Neural cell (in vitro differentiated cells): ENCODE measurements at regions not wholly inside any gene's neighbourhood (a gene's known extent, or its start where the extent isn't known, plus 50 kb on each side); places are given as distances from the start of the nearest gene placed in this dataset.

Experiments used
- H2AFZ ChIP-seq: fragments of 200-600, 300-800 bp; sonication (generic), shearing (Covaris generic); 2 replicates; pipeline ENCODE4 v1.6.0; 2014; ENCODE audit warnings: low read depth, mild to moderate bottlenecking, antibody characterized with exemption, low read length, moderate library complexity
- H3F3A ChIP-seq: fragments of 200-600 bp; shearing (Covaris generic); 2 replicates; pipeline ENCODE4 v1.6.1; 2016; ENCODE audit warnings: mild to moderate bottlenecking, moderate library complexity, mixed read lengths, antibody characterized with exemption, low read length; ENCODE audit not compliant: insufficient read depth, poor library complexity, severe bottlenecking
- H3K27ac ChIP-seq: fragments of 200-600, 300-800 bp; sonication (generic), shearing (Covaris generic); 2 replicates; pipeline ENCODE4 v1.5.1; 2014; ENCODE audit warnings: mild to moderate bottlenecking, low read length, moderate library complexity
- H3K27me3 ChIP-seq: fragments of 300-800, 200-600 bp; sonication (generic), shearing (Covaris generic); 2 replicates; pipeline ENCODE4 v1.6.0; 2014; ENCODE audit warnings: mild to moderate bottlenecking, low read depth, low read length, moderate library complexity; ENCODE audit not compliant: insufficient read depth
- H3K36me3 ChIP-seq: fragments of 300-800, 200-600 bp; sonication (generic), shearing (Covaris generic); 2 replicates; pipeline ENCODE4 v1.5.1; 2014; ENCODE audit warnings: mild to moderate bottlenecking, antibody characterized with exemption, low read length, moderate library complexity; ENCODE audit not compliant: insufficient read depth
- H3K4me2 ChIP-seq: fragments of 300-800, 200-600 bp; sonication (generic), shearing (Covaris generic); 2 replicates; pipeline ENCODE4 v1.6.0; 2014; ENCODE audit warnings: mild to moderate bottlenecking, low read length
- H3K4me3 ChIP-seq: fragments of 300-800, 200-600 bp; sonication (generic), shearing (Covaris generic); 2 replicates; pipeline ENCODE4 v1.5.1; 2014; ENCODE audit warnings: mild to moderate bottlenecking, low read length, moderate library complexity
- H3K79me2 ChIP-seq: fragments of 200-600 bp; shearing (Covaris generic); replicated peaks from 2 replicates; pipeline ENCODE4 v1.6.0; 2014; ENCODE audit warnings: mild to moderate bottlenecking, low read length, moderate library complexity; ENCODE audit not compliant: insufficient read depth
- H3K9ac ChIP-seq: fragments of 300-800, 200-600 bp; sonication (generic), shearing (Covaris generic); 2 replicates; pipeline ENCODE4 v1.6.1; 2016; ENCODE audit warnings: mild to moderate bottlenecking, low read length, mixed read lengths
- H3K9me2 ChIP-seq: fragments of 200-600 bp; shearing (Covaris generic); 2 replicates; pipeline ENCODE4 v1.6.1; 2016; ENCODE audit warnings: mild to moderate bottlenecking, low read length, mixed read lengths; ENCODE audit not compliant: insufficient read depth
- H3K9me3 ChIP-seq: fragments of 200-600, 300-800 bp; sonication (generic), shearing (Covaris generic); 2 replicates; pipeline ENCODE4 v1.6.1; 2016; ENCODE audit warnings: mild to moderate bottlenecking, mixed run types, low read length, moderate library complexity, mixed read lengths
- H4K20me1 ChIP-seq: fragments of 200-600 bp; shearing (Covaris generic); 2 replicates; pipeline ENCODE4 v1.6.1; 2016; ENCODE audit warnings: mild to moderate bottlenecking, mixed run types; ENCODE audit not compliant: insufficient read depth
- EP300 ChIP-seq: fragments of 450-650 bp; conservative IDR thresholded peaks from 2 replicates; pipeline ENCODE4 v1.6.1; 2014; ENCODE audit warnings: antibody characterized with exemption, mild to moderate bottlenecking, moderate library complexity; ENCODE audit not compliant: poor library complexity, severe bottlenecking
- EZH2 ChIP-seq: fragments of 200-600, 300-800 bp; shearing (Covaris generic), sonication (generic); IDR thresholded peaks from 2 replicates; pipeline ENCODE4 v1.6.1; 2014; ENCODE audit warnings: antibody characterized with exemption, low read length, borderline replicate concordance, mild to moderate bottlenecking; ENCODE audit not compliant: insufficient read depth, poor library complexity, severe bottlenecking
- MXI1 ChIP-seq: fragments of 450-650 bp; conservative IDR thresholded peaks from 2 replicates; pipeline ENCODE4 v1.6.1; 2014; ENCODE audit warnings: antibody characterized with exemption, mild to moderate bottlenecking; ENCODE audit not compliant: poor library complexity, severe bottlenecking
- POLR2AphosphoS5 ChIP-seq: IDR thresholded peaks from 2 replicates; pipeline ENCODE4 v1.6.1; 2012
- RAD21 ChIP-seq: fragments of 450-650 bp; conservative IDR thresholded peaks from 2 replicates; pipeline ENCODE4 v1.6.1; 2014; ENCODE audit warnings: antibody characterized with exemption, mild to moderate bottlenecking, moderate library complexity
- SMC3 ChIP-seq: fragments of 450-650 bp; conservative IDR thresholded peaks from 2 replicates; pipeline ENCODE4 v1.6.1; 2014; ENCODE audit warnings: antibody characterized with exemption, mild to moderate bottlenecking, moderate library complexity; ENCODE audit not compliant: poor library complexity
- TAF1 ChIP-seq: IDR thresholded peaks from 2 replicates; pipeline ENCODE4 v1.6.1; 2012; ENCODE audit warnings: low read depth
- TF ChIP-seq, protein P1 (sequence below): IDR thresholded peaks from 2 replicates; pipeline ENCODE4 v1.6.1; 2012; ENCODE audit warnings: borderline replicate concordance
- TF ChIP-seq, protein P2 (sequence below): fragments of 450-650 bp; IDR thresholded peaks from 2 replicates; pipeline ENCODE4 v1.5.1; 2014; ENCODE audit warnings: antibody characterized with exemption, mild to moderate bottlenecking, moderate library complexity; ENCODE audit not compliant: poor library complexity, severe bottlenecking

DNA sequence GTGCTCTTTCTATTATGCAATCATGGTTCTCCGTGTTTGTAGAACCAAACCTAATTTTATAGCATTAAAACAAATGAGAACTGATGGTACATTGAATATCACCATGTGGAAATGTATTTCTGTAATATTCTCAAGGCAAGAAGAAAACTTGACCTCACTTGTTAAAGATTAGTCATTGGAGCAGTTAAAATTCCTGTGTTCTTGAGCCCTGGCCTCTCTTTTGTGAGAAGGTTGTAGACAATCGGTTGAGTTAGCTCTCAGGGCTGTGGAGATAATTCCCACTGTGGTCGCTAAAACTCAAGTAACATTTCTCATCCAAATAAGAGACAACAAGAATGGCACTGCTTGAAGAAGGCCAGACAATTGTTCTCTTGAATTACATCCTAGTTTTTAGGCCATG is 216.0 kb upstream of the KLF4 start:
- Histone ChIP-seq H3K27ac (no peak overlapping the region), H3K27me3 (no peaks in the 10 kb centered on the region), H3K9me2 (no peaks in the 10 kb centered on the region), H3K9me3 (no peaks in the 10 kb centered on the region), H3K9ac (no peak overlapping the region), H2AFZ (no peak overlapping the region), H3K36me3 (no peaks in the 10 kb centered on the region), H3K4me2 (no peak overlapping the region), H3K79me2 (no peaks in the 10 kb centered on the region), H4K20me1 (no peaks in the 10 kb centered on the region), H3F3A (no peaks in the 10 kb centered on the region), H3K4me3 (no peak overlapping the region)
- TF ChIP-seq TAF1 (no peak), SMC3 (no peak), POLR2AphosphoS5 (no peak), EZH2 (no peak), MXI1 (no peak), RAD21 (no peak), EP300 (no peak)
- TF ChIP-seq, protein P1, sequence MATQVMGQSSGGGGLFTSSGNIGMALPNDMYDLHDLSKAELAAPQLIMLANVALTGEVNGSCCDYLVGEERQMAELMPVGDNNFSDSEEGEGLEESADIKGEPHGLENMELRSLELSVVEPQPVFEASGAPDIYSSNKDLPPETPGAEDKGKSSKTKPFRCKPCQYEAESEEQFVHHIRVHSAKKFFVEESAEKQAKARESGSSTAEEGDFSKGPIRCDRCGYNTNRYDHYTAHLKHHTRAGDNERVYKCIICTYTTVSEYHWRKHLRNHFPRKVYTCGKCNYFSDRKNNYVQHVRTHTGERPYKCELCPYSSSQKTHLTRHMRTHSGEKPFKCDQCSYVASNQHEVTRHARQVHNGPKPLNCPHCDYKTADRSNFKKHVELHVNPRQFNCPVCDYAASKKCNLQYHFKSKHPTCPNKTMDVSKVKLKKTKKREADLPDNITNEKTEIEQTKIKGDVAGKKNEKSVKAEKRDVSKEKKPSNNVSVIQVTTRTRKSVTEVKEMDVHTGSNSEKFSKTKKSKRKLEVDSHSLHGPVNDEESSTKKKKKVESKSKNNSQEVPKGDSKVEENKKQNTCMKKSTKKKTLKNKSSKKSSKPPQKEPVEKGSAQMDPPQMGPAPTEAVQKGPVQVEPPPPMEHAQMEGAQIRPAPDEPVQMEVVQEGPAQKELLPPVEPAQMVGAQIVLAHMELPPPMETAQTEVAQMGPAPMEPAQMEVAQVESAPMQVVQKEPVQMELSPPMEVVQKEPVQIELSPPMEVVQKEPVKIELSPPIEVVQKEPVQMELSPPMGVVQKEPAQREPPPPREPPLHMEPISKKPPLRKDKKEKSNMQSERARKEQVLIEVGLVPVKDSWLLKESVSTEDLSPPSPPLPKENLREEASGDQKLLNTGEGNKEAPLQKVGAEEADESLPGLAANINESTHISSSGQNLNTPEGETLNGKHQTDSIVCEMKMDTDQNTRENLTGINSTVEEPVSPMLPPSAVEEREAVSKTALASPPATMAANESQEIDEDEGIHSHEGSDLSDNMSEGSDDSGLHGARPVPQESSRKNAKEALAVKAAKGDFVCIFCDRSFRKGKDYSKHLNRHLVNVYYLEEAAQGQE: no peak
- TF ChIP-seq, protein P2, sequence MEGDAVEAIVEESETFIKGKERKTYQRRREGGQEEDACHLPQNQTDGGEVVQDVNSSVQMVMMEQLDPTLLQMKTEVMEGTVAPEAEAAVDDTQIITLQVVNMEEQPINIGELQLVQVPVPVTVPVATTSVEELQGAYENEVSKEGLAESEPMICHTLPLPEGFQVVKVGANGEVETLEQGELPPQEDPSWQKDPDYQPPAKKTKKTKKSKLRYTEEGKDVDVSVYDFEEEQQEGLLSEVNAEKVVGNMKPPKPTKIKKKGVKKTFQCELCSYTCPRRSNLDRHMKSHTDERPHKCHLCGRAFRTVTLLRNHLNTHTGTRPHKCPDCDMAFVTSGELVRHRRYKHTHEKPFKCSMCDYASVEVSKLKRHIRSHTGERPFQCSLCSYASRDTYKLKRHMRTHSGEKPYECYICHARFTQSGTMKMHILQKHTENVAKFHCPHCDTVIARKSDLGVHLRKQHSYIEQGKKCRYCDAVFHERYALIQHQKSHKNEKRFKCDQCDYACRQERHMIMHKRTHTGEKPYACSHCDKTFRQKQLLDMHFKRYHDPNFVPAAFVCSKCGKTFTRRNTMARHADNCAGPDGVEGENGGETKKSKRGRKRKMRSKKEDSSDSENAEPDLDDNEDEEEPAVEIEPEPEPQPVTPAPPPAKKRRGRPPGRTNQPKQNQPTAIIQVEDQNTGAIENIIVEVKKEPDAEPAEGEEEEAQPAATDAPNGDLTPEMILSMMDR: no peak

DNA sequence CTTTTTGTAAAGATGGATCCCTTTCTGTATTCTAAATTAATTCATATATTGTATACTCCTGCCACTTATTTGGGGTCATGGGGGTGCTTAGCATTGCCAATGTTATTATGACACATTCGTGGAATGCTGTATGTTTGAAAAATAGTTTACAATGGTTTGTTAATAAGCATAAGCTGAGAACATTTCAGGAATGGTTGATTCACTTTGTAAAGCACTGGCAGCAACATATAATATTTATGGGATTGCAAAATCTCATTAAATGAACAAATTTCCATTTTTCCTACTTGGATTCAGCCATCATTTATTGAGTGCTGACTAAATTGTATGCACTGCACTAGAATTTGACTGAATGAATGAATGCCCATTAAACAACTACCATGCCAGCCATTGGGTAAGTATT is 215.2 kb upstream of the KLF4 start:
- TF ChIP-seq, protein P2: no peak
- no peak for TF ChIP-seq TAF1
- no peak for TF ChIP-seq EZH2
- no peak for TF ChIP-seq POLR2AphosphoS5
- no peak for TF ChIP-seq MXI1
- TF ChIP-seq, protein P1: no peak
- TF ChIP-seq RAD21: no peak
- no peak for TF ChIP-seq SMC3
- no peak for TF ChIP-seq EP300
- H3K79me2 ChIP-seq: no peaks in the 10 kb centered on the region
- H4K20me1 ChIP-seq: no peaks in the 10 kb centered on the region
- H3K27ac ChIP-seq: no peak overlapping the region
- H3K9ac ChIP-seq: no peak overlapping the region
- no peaks in the 10 kb centered on the region for H3F3A ChIP-seq
- no peaks in the 10 kb centered on the region for H3K9me2 ChIP-seq
- H2AFZ ChIP-seq: no peak overlapping the region
- H3K27me3 ChIP-seq: no peaks in the 10 kb centered on the region
- H3K4me2 ChIP-seq: no peak overlapping the region
- H3K36me3 ChIP-seq: no peaks in the 10 kb centered on the region
- no peaks in the 10 kb centered on the region for H3K9me3 ChIP-seq
- no peak overlapping the region for H3K4me3 ChIP-seq
